GM12874 (cell line): ENCODE measurements at regions not wholly inside any gene's neighbourhood (a gene's known extent, or its start where the extent isn't known, plus 50 kb on each side); places are given as distances from the start of the nearest gene placed in this dataset.

ENCODE experiments used
- TF ChIP-seq, protein P1 (sequence below): IDR thresholded peaks from 2 replicates; pipeline ENCODE4 v1.5.1; 2011; ENCODE audit warnings: low read depth, mild to moderate bottlenecking, control low read depth, low read length, moderate library complexity; ENCODE audit not compliant: insufficient read depth

DNA sequence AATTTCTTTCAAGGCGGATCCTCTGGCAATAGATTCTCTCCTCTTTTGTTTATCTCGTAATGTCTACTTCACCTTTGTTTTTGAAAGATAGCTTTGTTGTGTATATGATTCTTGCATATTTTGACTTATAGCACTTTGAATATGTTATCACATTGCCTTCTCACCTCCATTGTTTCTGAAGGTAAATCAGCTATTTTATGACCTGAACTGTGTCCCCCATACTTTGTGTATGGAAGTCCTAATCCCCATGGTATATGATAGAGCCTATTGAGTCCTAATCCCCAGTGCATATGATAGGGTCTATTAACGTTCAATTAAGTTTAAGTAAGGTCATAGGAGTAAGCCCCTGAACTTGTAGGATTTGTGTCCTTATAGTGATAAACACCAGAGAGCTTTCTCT lies 910.2 kb upstream of the NUDT12 start:
- TF ChIP-seq, protein P1, sequence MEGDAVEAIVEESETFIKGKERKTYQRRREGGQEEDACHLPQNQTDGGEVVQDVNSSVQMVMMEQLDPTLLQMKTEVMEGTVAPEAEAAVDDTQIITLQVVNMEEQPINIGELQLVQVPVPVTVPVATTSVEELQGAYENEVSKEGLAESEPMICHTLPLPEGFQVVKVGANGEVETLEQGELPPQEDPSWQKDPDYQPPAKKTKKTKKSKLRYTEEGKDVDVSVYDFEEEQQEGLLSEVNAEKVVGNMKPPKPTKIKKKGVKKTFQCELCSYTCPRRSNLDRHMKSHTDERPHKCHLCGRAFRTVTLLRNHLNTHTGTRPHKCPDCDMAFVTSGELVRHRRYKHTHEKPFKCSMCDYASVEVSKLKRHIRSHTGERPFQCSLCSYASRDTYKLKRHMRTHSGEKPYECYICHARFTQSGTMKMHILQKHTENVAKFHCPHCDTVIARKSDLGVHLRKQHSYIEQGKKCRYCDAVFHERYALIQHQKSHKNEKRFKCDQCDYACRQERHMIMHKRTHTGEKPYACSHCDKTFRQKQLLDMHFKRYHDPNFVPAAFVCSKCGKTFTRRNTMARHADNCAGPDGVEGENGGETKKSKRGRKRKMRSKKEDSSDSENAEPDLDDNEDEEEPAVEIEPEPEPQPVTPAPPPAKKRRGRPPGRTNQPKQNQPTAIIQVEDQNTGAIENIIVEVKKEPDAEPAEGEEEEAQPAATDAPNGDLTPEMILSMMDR = no peak

DNA sequence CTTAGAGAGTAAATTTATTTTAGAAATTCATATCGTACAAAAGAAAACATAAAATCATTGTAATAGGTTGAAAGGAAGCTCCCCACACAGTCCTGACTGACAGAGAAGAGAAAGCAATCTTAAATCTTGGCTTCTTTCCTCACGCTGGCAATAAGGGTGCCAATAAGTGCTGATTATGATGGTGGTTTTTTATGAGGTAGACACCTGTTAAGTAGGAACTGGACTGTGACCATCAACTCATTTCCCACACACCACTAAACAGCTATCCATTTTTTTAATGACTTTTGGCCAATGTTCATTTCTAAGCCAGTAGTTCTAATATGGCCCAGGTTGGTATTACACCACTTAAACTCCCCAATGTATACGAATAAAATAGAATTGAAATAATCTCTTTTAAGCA lies 893.5 kb upstream of the NUDT12 start:
- TF ChIP-seq, protein P1 = no peak

DNA sequence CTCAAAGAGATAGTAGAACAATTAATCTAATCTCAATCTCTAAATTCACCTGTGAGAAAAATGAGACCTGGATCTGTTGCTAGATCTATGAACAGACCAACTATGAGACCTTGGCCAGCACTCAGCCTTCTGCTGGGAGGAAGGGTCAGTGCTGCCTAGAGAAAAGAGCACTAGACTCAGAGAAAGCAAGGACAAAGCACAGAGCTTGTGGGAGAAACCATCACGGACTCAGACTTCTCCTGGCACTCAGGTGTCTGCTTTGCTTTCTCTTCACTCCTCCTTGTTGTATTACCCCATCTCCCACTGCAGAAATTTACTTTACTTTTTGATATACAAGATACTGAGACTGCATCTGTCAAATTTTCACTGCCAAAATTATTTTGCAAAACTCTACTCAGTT lies 890.0 kb upstream of the NUDT12 start:
- TF ChIP-seq, protein P1 = no peak

DNA sequence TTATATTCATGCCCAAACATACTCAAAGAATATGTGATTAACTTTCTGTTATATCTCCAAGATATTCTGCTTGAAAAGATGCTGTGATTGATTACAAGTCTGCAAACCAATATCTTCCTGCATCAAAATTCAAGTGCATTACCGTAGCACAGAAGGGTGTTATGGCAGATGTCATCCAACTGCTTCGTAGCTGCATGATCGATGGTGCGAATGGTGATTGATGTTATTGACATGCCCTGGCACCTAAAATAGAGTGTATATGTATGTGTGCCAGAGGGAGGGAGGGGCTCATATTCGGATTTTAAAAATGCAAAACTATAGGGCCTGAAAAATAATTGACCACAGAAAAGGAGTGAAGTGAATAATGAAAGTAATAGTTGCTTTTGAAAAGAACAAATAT lies 882.1 kb upstream of the NUDT12 start:
- TF ChIP-seq, protein P1 = no peak

DNA sequence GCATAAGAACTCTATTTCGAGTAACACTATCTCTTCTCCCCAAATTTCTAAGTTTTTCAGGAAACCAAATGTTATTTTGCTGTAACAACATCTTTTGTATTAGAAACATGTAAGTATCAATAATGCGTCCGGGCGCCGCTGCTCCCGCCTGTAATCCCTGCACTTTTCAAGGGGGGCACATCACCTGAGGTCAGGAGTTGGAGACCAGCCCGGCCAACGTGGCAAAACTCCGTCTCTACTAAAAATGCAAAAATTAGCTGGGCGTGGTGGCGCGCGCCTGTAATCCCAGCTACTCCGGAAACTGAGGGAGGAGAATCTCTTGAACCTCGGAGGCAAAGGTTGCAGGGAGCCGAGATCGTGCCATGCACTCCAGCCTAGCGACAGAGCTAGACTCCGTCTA lies 881.1 kb upstream of the NUDT12 start:
- TF ChIP-seq, protein P1 = no peak

DNA sequence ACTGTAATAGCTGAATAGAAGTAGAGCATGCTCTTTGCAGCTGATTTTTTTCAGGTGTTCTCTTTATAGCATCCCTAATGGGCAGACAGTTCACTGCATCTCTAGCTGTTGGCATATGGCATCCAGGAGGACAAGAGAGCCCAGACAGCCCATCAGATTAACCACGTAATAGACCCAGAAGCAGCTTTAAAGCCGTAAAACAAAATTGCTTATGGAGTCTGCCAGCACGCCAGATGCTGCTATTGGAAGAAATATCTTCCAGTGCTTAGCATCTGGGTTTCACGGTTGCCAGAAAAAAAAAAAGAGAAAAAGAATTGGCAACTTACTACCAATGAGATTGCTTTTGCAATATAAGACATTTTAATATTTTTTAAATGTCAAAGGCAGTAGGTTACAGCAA lies 869.4 kb upstream of the NUDT12 start:
- TF ChIP-seq, protein P1 = no peak

DNA sequence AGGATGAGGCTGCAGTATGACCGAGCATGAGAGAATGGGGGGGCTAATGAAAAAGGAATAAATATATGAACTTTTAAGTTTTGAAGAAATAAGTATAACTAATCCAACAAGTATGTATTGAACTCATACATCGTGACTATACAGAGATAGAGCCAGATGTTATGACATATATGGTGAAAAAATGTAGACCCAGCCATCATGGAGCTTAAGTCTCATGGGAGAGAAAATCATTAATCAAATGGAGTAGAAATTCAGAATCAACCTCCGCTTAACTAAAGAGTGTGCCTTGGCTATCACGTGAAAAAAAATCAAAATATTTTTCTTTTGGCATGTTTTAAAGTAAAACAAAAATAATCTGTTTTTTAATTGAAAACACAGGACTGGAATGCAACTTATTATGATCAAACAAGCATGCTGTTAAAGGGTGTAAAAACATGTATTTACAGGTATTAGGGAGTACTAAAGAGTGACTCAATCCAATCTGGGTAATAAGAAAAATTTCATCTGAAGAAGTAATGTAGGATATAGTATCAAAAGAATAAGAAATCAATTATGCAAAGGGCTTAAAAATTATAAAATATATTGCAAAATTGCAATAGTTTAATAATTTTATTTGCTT lies 868.5 kb upstream of the NUDT12 start:
- TF ChIP-seq, protein P1 = no peak
